ENCODE measurements at regions not wholly inside any gene's neighbourhood (a gene's known extent, or its start where the extent isn't known, plus 50 kb on each side); places are given as distances from the start of the nearest gene placed in this dataset.

DNA sequence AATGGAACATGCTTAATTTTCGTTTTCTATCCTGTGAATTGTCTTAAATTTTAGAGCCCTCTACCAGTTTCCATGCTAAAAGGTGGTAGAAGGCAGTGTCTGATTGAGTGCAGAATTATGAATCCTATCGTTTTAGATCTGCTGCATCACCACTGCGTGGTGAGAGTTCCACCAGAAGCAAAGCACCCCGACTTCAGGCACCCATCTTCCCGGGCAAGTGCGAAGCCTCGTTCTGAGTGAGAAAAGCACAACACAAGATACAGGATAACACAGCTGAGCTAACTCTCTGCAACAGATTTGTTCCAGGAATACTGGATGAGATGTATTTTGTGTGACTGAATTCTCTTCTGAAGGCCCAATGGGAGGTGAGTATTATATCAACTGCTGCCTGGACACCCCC, 471.5 kb downstream of the EIPR1 start:
- TF ChIP-seq, protein P1, sequence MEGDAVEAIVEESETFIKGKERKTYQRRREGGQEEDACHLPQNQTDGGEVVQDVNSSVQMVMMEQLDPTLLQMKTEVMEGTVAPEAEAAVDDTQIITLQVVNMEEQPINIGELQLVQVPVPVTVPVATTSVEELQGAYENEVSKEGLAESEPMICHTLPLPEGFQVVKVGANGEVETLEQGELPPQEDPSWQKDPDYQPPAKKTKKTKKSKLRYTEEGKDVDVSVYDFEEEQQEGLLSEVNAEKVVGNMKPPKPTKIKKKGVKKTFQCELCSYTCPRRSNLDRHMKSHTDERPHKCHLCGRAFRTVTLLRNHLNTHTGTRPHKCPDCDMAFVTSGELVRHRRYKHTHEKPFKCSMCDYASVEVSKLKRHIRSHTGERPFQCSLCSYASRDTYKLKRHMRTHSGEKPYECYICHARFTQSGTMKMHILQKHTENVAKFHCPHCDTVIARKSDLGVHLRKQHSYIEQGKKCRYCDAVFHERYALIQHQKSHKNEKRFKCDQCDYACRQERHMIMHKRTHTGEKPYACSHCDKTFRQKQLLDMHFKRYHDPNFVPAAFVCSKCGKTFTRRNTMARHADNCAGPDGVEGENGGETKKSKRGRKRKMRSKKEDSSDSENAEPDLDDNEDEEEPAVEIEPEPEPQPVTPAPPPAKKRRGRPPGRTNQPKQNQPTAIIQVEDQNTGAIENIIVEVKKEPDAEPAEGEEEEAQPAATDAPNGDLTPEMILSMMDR (IDR thresholded peaks at IDR 0.05 in 2 of 3, conservative IDR thresholded peaks at IDR 0.05 in 1 of 3; ENCODE audit: borderline replicate concordance in 1 of 3, insufficient read depth in 1 of 3, low read depth in 2 of 3, low read length in 2 of 3) = no peak
- TF ChIP-seq POLR2A (IDR thresholded peaks at IDR 0.05; ENCODE audit: borderline replicate concordance, extremely low read depth, insufficient read depth, insufficient read length) = no peak
- TF ChIP-seq EZH2 (IDR thresholded peaks at IDR 0.05) = no peak
- TF ChIP-seq RAD21 (IDR thresholded peaks at IDR 0.05; ENCODE audit: low read depth) = no peak
- TF ChIP-seq SRF (IDR thresholded peaks at IDR 0.05; ENCODE audit: low read depth) = no peak
- TF ChIP-seq SP1 (IDR thresholded peaks at IDR 0.05; ENCODE audit: low read depth) = no peak
- TF ChIP-seq, protein P2, sequence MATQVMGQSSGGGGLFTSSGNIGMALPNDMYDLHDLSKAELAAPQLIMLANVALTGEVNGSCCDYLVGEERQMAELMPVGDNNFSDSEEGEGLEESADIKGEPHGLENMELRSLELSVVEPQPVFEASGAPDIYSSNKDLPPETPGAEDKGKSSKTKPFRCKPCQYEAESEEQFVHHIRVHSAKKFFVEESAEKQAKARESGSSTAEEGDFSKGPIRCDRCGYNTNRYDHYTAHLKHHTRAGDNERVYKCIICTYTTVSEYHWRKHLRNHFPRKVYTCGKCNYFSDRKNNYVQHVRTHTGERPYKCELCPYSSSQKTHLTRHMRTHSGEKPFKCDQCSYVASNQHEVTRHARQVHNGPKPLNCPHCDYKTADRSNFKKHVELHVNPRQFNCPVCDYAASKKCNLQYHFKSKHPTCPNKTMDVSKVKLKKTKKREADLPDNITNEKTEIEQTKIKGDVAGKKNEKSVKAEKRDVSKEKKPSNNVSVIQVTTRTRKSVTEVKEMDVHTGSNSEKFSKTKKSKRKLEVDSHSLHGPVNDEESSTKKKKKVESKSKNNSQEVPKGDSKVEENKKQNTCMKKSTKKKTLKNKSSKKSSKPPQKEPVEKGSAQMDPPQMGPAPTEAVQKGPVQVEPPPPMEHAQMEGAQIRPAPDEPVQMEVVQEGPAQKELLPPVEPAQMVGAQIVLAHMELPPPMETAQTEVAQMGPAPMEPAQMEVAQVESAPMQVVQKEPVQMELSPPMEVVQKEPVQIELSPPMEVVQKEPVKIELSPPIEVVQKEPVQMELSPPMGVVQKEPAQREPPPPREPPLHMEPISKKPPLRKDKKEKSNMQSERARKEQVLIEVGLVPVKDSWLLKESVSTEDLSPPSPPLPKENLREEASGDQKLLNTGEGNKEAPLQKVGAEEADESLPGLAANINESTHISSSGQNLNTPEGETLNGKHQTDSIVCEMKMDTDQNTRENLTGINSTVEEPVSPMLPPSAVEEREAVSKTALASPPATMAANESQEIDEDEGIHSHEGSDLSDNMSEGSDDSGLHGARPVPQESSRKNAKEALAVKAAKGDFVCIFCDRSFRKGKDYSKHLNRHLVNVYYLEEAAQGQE (IDR thresholded peaks at IDR 0.05; ENCODE audit: low read depth) = no peak
- TF ChIP-seq, protein P3, sequence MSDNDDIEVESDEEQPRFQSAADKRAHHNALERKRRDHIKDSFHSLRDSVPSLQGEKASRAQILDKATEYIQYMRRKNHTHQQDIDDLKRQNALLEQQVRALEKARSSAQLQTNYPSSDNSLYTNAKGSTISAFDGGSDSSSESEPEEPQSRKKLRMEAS (IDR thresholded peaks at IDR 0.05) = no peak
- TF ChIP-seq, protein P4, sequence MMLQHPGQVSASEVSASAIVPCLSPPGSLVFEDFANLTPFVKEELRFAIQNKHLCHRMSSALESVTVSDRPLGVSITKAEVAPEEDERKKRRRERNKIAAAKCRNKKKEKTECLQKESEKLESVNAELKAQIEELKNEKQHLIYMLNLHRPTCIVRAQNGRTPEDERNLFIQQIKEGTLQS (IDR thresholded peaks at IDR 0.05) = no peak
- no peak for TF ChIP-seq ZFX (IDR thresholded peaks at IDR 0.05)
- no peak for TF ChIP-seq YY1 (IDR thresholded peaks at IDR 0.05; ENCODE audit: extremely low read depth, insufficient replicate concordance, low read depth, low read length)

Data from HCT116 (cell line).